ENCODE measurements at regions not wholly inside any gene's neighbourhood (a gene's known extent, or its start where the extent isn't known, plus 50 kb on each side); places are given as distances from the start of the nearest gene placed in this dataset.
"Not testable (repeated sequence)": the region's sequence is repeated elsewhere in the genome, so short reads cannot be mapped to it uniquely, and the experiment has no call there.

- peak; percentile 80 to 94 (median 89) for DNase-seq
These were observed 51.8 kb upstream of the AGR3 start for GRCh38 chr7:16933296-16934279.

- peak in 3 of 4 experiments; percentile 14 to 45 (median 22) for DNase-seq
These were observed 53.0 kb upstream of the AGR3 start for GRCh38 chr7:16934722-16935340.

GRCh38 chr7:16935341-16935735 lies 53.6 kb upstream of the AGR3 start:
- peak in 3 of 4 experiments; percentile 13 to 30 (median 23) for DNase-seq

GRCh38 chr7:16936626-16937422 lies 55.0 kb upstream of the AGR3 start:
- DNase-seq = no peak

- no peak for DNase-seq
These were observed 57.4 kb upstream of the AGR3 start for GRCh38 chr7:16939161-16939560.

GRCh38 chr7:16940776-16941175 lies 59.0 kb upstream of the AGR3 start:
- no peak for DNase-seq

- DNase-seq = no peak
These were observed 61.2 kb upstream of the AGR3 start for GRCh38 chr7:16942929-16943509.

GRCh38 chr7:16944936-16945335 lies 63.2 kb upstream of the AGR3 start:
- peak in 3 of 4 experiments; percentile 17 to 54 (median 48) for DNase-seq

GRCh38 chr7:16945372-16945771 lies 63.6 kb upstream of the AGR3 start:
- no peak for DNase-seq

GRCh38 chr7:16948110-16948509 lies 66.3 kb upstream of the AGR3 start:
- DNase-seq = not testable (repeated sequence)

GRCh38 chr7:16951483-16952080 lies 69.8 kb upstream of the AGR3 start:
- no peak for DNase-seq

- DNase-seq = no peak
These were observed 72.5 kb upstream of the AGR3 start for GRCh38 chr7:16954321-16954720.

- DNase-seq = no peak
These were observed 76.9 kb upstream of the AGR3 start for GRCh38 chr7:16958724-16959123.

- DNase-seq = no peak
These were observed 78.7 kb upstream of the AGR3 start for GRCh38 chr7:16960337-16960965.

GRCh38 chr7:16961641-16962040 lies 79.9 kb upstream of the AGR3 start:
- no peak for DNase-seq

- no peak for DNase-seq
These were observed 81.3 kb upstream of the AGR3 start for GRCh38 chr7:16963044-16963443.

- not testable (repeated sequence) for DNase-seq
These were observed 83.9 kb upstream of the AGR3 start for GRCh38 chr7:16965697-16966096.

GRCh38 chr7:16967300-16967811 lies 85.6 kb upstream of the AGR3 start:
- no peak for DNase-seq

GRCh38 chr7:16970732-16971482 lies 89.1 kb upstream of the AGR3 start:
- no peak for DNase-seq

- DNase-seq = peak; percentile 13 to 52 (median 30)
These were observed 93.9 kb upstream of the AGR3 start for GRCh38 chr7:16975712-16976111.
